Body of pancreas (tissue), 4 donors: ENCODE measurements at regions not wholly inside any gene's neighbourhood (a gene's known extent, or its start where the extent isn't known, plus 50 kb on each side); places are given as distances from the start of the nearest gene placed in this dataset.

Source experiments
- POLR2A ChIP-seq, 3 donors: fragments of 450-650 bp; IDR thresholded peaks; one replicate each; pipeline ENCODE4 v1.6.1; 2016; ENCODE audit warnings: antibody characterized with exemption in 3 of 3, mild to moderate bottlenecking in 2 of 3
- TF ChIP-seq, protein P1 (sequence below), 7 experiments: fragments of 450-650 bp in 4 of 7; fragments of 200-600 bp in 3 of 7; sonication (generic) in 3 of 7; IDR thresholded peaks; one replicate each; pipeline ENCODE4 v1.5.1; 2016 to 2019; ENCODE audit warnings: antibody characterized with exemption in 7 of 7

DNA sequence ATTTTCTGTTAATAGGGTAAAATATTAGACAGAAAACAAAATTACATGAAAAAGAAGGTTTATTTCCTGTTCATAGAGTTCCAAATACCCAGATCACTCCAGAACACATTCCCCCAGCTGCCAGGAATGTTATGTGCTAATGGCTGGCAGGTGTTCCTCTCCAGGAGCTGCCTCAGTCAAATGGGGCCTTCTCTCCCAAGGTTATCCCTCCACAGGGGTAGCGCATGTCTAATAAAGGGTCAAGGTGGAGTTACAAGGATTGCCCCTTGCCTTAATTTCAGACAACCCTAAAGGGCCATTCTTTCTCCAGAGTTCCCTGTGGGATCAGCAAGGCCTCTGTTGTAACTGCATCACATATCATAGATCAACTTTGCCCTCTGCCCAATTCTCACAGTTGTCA, 148.6 kb upstream of the PLPPR1 start:
- TF ChIP-seq, protein P1, sequence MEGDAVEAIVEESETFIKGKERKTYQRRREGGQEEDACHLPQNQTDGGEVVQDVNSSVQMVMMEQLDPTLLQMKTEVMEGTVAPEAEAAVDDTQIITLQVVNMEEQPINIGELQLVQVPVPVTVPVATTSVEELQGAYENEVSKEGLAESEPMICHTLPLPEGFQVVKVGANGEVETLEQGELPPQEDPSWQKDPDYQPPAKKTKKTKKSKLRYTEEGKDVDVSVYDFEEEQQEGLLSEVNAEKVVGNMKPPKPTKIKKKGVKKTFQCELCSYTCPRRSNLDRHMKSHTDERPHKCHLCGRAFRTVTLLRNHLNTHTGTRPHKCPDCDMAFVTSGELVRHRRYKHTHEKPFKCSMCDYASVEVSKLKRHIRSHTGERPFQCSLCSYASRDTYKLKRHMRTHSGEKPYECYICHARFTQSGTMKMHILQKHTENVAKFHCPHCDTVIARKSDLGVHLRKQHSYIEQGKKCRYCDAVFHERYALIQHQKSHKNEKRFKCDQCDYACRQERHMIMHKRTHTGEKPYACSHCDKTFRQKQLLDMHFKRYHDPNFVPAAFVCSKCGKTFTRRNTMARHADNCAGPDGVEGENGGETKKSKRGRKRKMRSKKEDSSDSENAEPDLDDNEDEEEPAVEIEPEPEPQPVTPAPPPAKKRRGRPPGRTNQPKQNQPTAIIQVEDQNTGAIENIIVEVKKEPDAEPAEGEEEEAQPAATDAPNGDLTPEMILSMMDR (IDR thresholded peaks at IDR 0.05): no peak
- TF ChIP-seq POLR2A (IDR thresholded peaks at IDR 0.05): no peak
